Progenitor cell of endocrine pancreas (in vitro differentiated cells): ENCODE measurements at regions not wholly inside any gene's neighbourhood (a gene's known extent, or its start where the extent isn't known, plus 50 kb on each side); places are given as distances from the start of the nearest gene placed in this dataset.

ENCODE experiments used
- DNase-seq: peaks from one replicate; pipeline ENCODE4 v3.0.0; 2021; ENCODE audit warnings: low spot score; ENCODE audit not compliant: unreplicated experiment
- H3K27ac Mint-ChIP-seq: 2 replicates; pipeline ENCODE4 v1.8.0; 2021; ENCODE audit warnings: mild to moderate bottlenecking, moderate library complexity, mixed read lengths
- H3K27me3 Mint-ChIP-seq: 2 replicates; pipeline ENCODE4 v1.8.0; 2021; ENCODE audit warnings: mixed read lengths
- H3K36me3 Mint-ChIP-seq: 2 replicates; pipeline ENCODE4 v1.8.0; 2022; ENCODE audit warnings: mixed read lengths; ENCODE audit not compliant: insufficient read depth
- H3K4me1 Mint-ChIP-seq: 2 replicates; pipeline ENCODE4 v1.8.0; 2021; ENCODE audit warnings: low read depth, mixed read lengths
- H3K4me3 Mint-ChIP-seq: 2 replicates; pipeline ENCODE4 v1.8.0; 2021; ENCODE audit warnings: low read depth, mild to moderate bottlenecking, moderate library complexity, mixed read lengths
- H3K9me3 Mint-ChIP-seq: 2 replicates; pipeline ENCODE4 v1.8.0; 2021; ENCODE audit warnings: low read depth, mixed read lengths
- CTCF ChIP-seq: fragments of 200-600 bp; sonication (generic); IDR thresholded peaks from one replicate; pipeline ENCODE4 v1.5.0; 2021; ENCODE audit warnings: antibody characterized with exemption, mild to moderate bottlenecking; ENCODE audit not compliant: unreplicated experiment

- Mint-ChIP-seq H3K27ac (no peak overlapping the region), H3K36me3 (no peaks in the 10 kb centered on the region), H3K4me1 (peaks cover 13% of the 10 kb centered on the region), H3K9me3 (no peaks in the 10 kb centered on the region), H3K4me3 (no peak overlapping the region), H3K27me3 (peaks cover 39% of the 10 kb centered on the region)
- DNase-seq: no peak
- TF ChIP-seq CTCF: no peak
Measured at GRCh38 chr10:111142092-111142768, 65.4 kb downstream of the ADRA2A start.

GRCh38 chr10:111146025-111146640 lies 69.3 kb downstream of the ADRA2A start:
- TF ChIP-seq CTCF: no peak

GRCh38 chr10:111148025-111148424 lies 71.2 kb downstream of the ADRA2A start:
- Mint-ChIP-seq H3K27ac (no peak overlapping the region), H3K4me1 (peaks cover 12% of the 10 kb centered on the region)
- DNase-seq: no peak

More at GRCh38 chr10:111146025-111146640, 69.3 kb downstream of the ADRA2A start:
- no peak for DNase-seq
- no peaks in the 10 kb centered on the region for H3K9me3 Mint-ChIP-seq
- no peak overlapping the region for H3K27ac Mint-ChIP-seq
- H3K27me3 Mint-ChIP-seq: peaks cover 42% of the 10 kb centered on the region
- no peak overlapping the region for H3K4me3 Mint-ChIP-seq
- H3K4me1 Mint-ChIP-seq: peaks cover 4% of the 10 kb centered on the region
- H3K36me3 Mint-ChIP-seq: no peaks in the 10 kb centered on the region

GRCh38 chr10:111148440-111148839 lies 71.6 kb downstream of the ADRA2A start:
- Mint-ChIP-seq H3K27me3 (peaks cover 33% of the 10 kb centered on the region), H3K9me3 (no peaks in the 10 kb centered on the region), H3K36me3 (no peaks in the 10 kb centered on the region), H3K27ac (no peak overlapping the region), H3K4me1 (peaks cover 12% of the 10 kb centered on the region), H3K4me3 (no peak overlapping the region)
- no peak for DNase-seq
- TF ChIP-seq CTCF: no peak

More at GRCh38 chr10:111148025-111148424, 71.2 kb downstream of the ADRA2A start:
- no peaks in the 10 kb centered on the region for H3K9me3 Mint-ChIP-seq
- H3K4me3 Mint-ChIP-seq: no peak overlapping the region
- peaks cover 33% of the 10 kb centered on the region for H3K27me3 Mint-ChIP-seq
- no peak for TF ChIP-seq CTCF
- no peaks in the 10 kb centered on the region for H3K36me3 Mint-ChIP-seq

GRCh38 chr10:111150691-111151090 lies 73.9 kb downstream of the ADRA2A start:
- Mint-ChIP-seq H3K27me3 (peaks cover 22% of the 10 kb centered on the region), H3K27ac (no peak overlapping the region), H3K9me3 (no peaks in the 10 kb centered on the region), H3K4me1 (peaks cover 17% of the 10 kb centered on the region), H3K36me3 (no peaks in the 10 kb centered on the region), H3K4me3 (no peak overlapping the region)
- TF ChIP-seq CTCF: no peak
- no peak for DNase-seq
